GM18907 (cell line): ENCODE measurements at regions not wholly inside any gene's neighbourhood (a gene's known extent, or its start where the extent isn't known, plus 50 kb on each side); places are given as distances from the start of the nearest gene placed in this dataset.
"Not testable (repeated sequence)": the region's sequence is repeated elsewhere in the genome, so short reads cannot be mapped to it uniquely, and the experiment has no call there.

Source experiments
- ATAC-seq: cut with Tn5 transposase; IDR thresholded peaks from one replicate; pipeline ENCODE4 v1.9.1; 2021; ENCODE audit warnings: mild to moderate bottlenecking, moderate library complexity; ENCODE audit not compliant: unreplicated experiment

- no peak for ATAC-seq
Observed at GRCh38 chr3:82521657-82522056, 760.2 kb upstream of the GBE1 start.

DNA sequence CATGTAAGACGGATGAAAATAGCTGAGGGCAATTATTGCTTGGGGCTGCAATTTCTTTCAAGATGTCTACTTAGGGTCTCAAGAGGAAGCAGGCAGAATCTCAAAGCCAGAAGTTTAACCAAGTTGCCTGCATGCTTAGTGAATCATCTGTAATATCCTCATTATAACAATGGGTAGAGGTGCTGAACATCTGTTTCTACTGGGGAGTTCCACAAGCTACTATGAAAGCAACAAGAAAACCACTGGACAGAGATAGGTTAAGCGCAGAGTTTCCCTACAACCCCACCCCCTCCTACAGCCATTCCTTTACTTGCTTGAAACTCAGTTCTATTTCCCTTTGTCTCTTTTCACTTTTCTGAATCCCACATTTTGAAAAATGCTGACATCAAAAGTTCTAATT lies 759.4 kb upstream of the GBE1 start:
- no peak for ATAC-seq

DNA sequence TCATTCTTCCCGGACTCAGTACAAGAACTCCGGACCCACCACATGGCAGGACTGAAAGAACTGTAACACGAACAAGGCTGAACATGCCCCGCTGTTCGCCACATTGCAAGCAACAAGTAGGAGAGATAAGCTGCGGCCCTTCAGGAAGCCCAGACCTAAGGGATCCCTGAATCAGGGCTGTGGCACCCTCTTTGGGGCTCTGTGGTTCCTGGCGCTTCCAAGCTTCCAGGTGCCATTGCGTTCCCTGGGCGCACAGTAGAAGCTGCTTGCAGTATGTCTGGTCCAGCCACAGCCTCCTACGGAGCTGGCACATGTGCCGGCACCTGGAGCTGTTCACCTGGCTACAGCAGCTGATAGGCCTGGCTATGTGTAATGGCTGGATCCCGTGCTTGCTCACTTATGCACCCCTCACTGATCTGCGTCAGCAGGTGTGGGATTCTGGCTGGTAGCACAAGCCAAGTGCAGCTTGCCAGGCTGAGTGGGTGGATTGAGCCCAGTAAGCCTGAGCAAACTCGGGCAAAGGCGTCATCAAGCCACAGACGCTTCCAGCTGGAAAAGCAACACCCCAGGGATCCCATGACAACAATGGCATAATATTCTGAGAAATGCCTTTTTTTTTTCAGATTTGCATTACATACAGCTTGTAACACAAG lies 748.6 kb upstream of the GBE1 start:
- ATAC-seq = no peak

DNA sequence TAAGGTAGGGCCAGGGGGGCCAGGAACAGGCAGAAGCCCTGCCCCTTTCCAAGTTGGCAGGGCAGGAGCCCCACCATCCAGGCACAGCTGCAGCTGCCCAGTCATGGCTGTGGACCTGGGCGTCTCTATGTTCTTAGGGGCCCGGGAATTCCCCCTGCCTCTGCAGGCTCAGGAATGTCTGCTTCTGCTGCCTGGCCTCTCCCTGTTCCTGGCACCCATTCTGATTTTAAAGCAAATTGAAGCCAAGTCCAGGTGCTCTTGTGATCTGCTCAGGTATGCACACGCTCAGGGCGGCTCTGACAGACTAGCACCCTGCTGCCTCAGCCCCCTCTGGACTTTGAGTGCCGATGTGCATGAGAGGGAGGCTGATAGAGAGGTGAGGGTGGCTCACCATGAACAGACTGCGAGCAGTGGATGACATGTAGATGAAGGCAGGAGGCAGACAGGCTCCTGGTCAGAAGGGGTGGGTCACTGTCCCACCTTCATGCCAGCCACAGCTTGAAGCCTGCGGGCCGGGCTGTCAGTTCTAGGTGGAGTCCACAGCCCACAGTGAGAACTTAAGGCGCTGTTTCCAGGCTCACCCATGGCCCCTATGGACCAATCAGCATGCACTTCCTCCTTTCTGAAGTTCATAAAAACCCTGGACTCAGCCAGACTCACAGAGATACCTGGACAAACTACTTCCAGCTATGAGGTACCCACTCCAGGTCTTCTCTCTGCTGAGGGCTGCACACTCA lies 747.8 kb upstream of the GBE1 start:
- no peak for ATAC-seq

GRCh38 chr3:82506204-82506603 lies 744.8 kb upstream of the GBE1 start:
- ATAC-seq = no peak

GRCh38 chr3:82505079-82505756 lies 743.8 kb upstream of the GBE1 start:
- no peak for ATAC-seq

- ATAC-seq = no peak
Observed at GRCh38 chr3:82498186-82498585, 736.7 kb upstream of the GBE1 start.

GRCh38 chr3:82496890-82497560 lies 735.6 kb upstream of the GBE1 start:
- ATAC-seq = no peak

DNA sequence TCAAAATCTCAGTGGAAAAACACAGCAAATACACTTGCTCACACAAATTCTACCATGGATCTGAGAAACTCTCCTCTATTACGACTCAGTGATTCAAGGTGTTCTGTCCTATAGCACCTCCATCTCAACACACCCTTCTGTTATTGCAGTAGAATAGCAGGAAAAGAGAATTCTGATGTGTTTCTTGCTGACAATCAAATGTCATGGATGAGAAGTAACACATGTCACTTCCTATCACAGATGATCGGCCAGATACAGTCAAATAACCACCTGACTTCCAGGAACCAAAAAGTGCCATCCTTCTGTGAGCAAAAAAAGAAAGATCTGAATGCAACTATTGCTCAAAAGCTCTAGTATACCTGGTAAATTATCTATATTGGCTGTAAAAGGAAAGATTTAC lies 734.2 kb upstream of the GBE1 start:
- no peak for ATAC-seq

GRCh38 chr3:82494977-82495489 lies 733.6 kb upstream of the GBE1 start:
- ATAC-seq = no peak

- ATAC-seq = no peak
Observed at GRCh38 chr3:82493858-82494257, 732.4 kb upstream of the GBE1 start.

- no peak for ATAC-seq
Observed at GRCh38 chr3:82475306-82475705, 713.9 kb upstream of the GBE1 start.

DNA sequence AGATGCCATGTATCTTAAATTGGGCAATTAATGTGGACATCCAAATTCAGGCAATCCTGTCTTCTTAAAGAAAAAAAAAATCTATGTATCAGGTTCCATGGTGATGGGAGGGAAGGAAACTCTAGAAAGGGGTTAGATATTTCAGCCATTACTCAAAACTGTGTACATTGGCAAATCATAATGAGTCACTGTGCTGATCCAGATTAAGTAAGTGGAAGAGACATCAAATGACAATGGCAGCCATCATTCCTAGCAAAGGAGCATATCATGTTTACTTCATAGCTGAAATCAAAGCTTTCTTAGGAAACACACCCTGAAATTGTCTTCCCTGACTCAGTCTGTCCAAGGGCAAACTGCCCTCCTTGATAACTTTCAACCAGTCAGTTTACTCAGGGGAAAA lies 713.3 kb upstream of the GBE1 start:
- no peak for ATAC-seq

- no peak for ATAC-seq
Observed at GRCh38 chr3:82473864-82474541, 712.6 kb upstream of the GBE1 start.

- ATAC-seq = no peak
Observed at GRCh38 chr3:82467051-82467450, 705.6 kb upstream of the GBE1 start.

DNA sequence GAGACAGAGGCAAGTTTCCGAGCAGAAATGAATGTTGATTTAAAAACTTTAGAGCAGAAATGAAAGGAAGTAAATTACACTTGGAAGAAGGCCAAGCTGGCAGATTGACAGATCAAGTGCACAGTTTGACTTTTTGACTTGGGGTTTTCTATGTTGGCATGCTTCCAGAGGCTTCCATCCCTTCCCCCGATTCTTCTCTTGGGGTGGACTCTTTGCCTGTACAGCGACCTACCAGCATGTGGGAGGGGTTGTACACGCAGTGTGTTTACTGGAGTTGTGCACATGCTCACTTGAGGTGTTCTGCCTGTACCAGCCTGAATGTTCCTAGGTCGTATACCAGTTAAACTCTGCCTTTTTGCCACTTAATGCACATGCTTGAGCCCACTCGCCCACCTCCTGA lies 701.5 kb upstream of the GBE1 start:
- ATAC-seq = no peak

GRCh38 chr3:82461049-82461889 lies 699.8 kb upstream of the GBE1 start:
- no peak for ATAC-seq

DNA sequence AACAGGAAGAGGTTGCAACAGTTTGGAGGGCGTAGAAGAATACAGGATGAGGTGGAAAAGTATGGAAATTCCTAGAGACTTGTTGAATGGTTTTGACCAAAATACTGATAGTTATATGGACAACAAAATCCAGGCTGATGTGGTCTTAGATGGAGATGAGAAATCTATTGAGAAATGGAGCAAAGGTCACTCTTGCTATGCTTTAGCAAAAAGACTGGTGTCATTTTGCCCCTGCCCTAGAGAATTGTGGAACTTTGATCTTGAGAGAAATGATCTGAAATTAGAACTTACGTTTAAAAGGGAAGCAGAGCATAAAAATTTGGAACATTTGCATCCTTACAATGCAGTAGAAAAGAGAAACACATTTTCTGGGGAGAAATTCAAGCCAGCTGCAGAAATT lies 686.9 kb upstream of the GBE1 start:
- no peak for ATAC-seq

- not testable (repeated sequence) for ATAC-seq
Observed at GRCh38 chr3:82428821-82429220, 667.4 kb upstream of the GBE1 start.

GRCh38 chr3:82424031-82424339 lies 662.5 kb upstream of the GBE1 start:
- ATAC-seq = no peak
